ENCODE measurements at regions not wholly inside any gene's neighbourhood (a gene's known extent, or its start where the extent isn't known, plus 50 kb on each side); places are given as distances from the start of the nearest gene placed in this dataset.
"Not testable (repeated sequence)": the region's sequence is repeated elsewhere in the genome, so short reads cannot be mapped to it uniquely, and the experiment has no call there.

- no peak overlapping the region for H3K27ac ChIP-seq (ENCODE audit: low read depth in 1 of 3, low read length in 2 of 3)
- H3K36me3 ChIP-seq (ENCODE audit: control insufficient read depth in 3 of 3, insufficient read depth in 2 of 3, low read depth in 1 of 3, low read length in 3 of 3), result no peaks in the 10 kb centered on the region
Observed at GRCh38 chr3:4084271-4084670, 218.9 kb upstream of the SETMAR start.

GRCh38 chr3:4086662-4087061 is 216.5 kb upstream of the SETMAR start:
- not testable (repeated sequence) for H3K4me1 ChIP-seq (ENCODE audit: control insufficient read depth in 3 of 3, insufficient read depth in 2 of 3, low read depth in 1 of 3, low read length in 2 of 3); DNase-seq; H3K27me3 ChIP-seq (ENCODE audit: control insufficient read depth in 3 of 3, insufficient read depth in 3 of 3, low read length in 3 of 3); H3K4me3 ChIP-seq (ENCODE audit: low read depth in 1 of 3, low read length in 3 of 3); H3K27ac ChIP-seq (ENCODE audit: low read depth in 1 of 3, low read length in 2 of 3); FAIRE-seq; H3K9me3 ChIP-seq (ENCODE audit: control insufficient read depth in 2 of 2, insufficient read depth in 1 of 2, low read depth in 1 of 2, low read length in 1 of 2); H3K36me3 ChIP-seq (ENCODE audit: control insufficient read depth in 3 of 3, insufficient read depth in 2 of 3, low read depth in 1 of 3, low read length in 3 of 3)
- WGBS, 3 donors, result 84 to 87% (median 85%) methylated on average over 3 of the region's 3 CpGs

More at GRCh38 chr3:4084271-4084670, 218.9 kb upstream of the SETMAR start:
- no peaks in the 10 kb centered on the region for H3K27me3 ChIP-seq (ENCODE audit: control insufficient read depth in 3 of 3, insufficient read depth in 3 of 3, low read length in 3 of 3)
- FAIRE-seq (no peak), DNase-seq (peak; percentile 1 to 31)
- no peak overlapping the region for H3K4me3 ChIP-seq (ENCODE audit: low read depth in 1 of 3, low read length in 3 of 3)
- H3K9me3 ChIP-seq (ENCODE audit: control insufficient read depth in 2 of 2, insufficient read depth in 1 of 2, low read depth in 1 of 2, low read length in 1 of 2), result no peaks in the 10 kb centered on the region
- peaks cover 0 to 12% (median 4%) of the 10 kb centered on the region in 3 donors for H3K4me1 ChIP-seq (ENCODE audit: control insufficient read depth in 3 of 3, insufficient read depth in 2 of 3, low read depth in 1 of 3, low read length in 2 of 3)

GRCh38 chr3:4091786-4092185 is 211.4 kb upstream of the SETMAR start:
- H3K9me3 ChIP-seq (ENCODE audit: control insufficient read depth in 2 of 2, insufficient read depth in 1 of 2, low read depth in 1 of 2, low read length in 1 of 2), result no peaks in the 10 kb centered on the region
- DNase-seq (no peak), FAIRE-seq (no peak)

GRCh38 chr3:4097801-4098200 is 205.4 kb upstream of the SETMAR start:
- DNase-seq, result peak in 1 of 2 donors; percentile 17
- Histone ChIP-seq H3K27me3 (ENCODE audit: control insufficient read depth in 3 of 3, insufficient read depth in 3 of 3, low read length in 3 of 3) (no peaks in the 10 kb centered on the region), H3K4me3 (ENCODE audit: low read depth in 1 of 3, low read length in 3 of 3) (no peak overlapping the region), H3K9me3 (ENCODE audit: control insufficient read depth in 2 of 2, insufficient read depth in 1 of 2, low read depth in 1 of 2, low read length in 1 of 2) (no peaks in the 10 kb centered on the region), H3K4me1 (ENCODE audit: control insufficient read depth in 3 of 3, insufficient read depth in 2 of 3, low read depth in 1 of 3, low read length in 2 of 3) (peaks cover 0 to 6% (median 0%) of the 10 kb centered on the region in 3 donors), H3K36me3 (ENCODE audit: control insufficient read depth in 3 of 3, insufficient read depth in 2 of 3, low read depth in 1 of 3, low read length in 3 of 3) (no peaks in the 10 kb centered on the region), H3K27ac (ENCODE audit: low read depth in 1 of 3, low read length in 2 of 3) (no peak overlapping the region)
- no peak for FAIRE-seq
- WGBS, 3 donors, result 74 to 95% (median 93%) methylated on average over 2 of the region's 2 CpGs

More at GRCh38 chr3:4091786-4092185, 211.4 kb upstream of the SETMAR start:
- Histone ChIP-seq H3K27me3 (ENCODE audit: control insufficient read depth in 3 of 3, insufficient read depth in 3 of 3, low read length in 3 of 3) (no peaks in the 10 kb centered on the region), H3K36me3 (ENCODE audit: control insufficient read depth in 3 of 3, insufficient read depth in 2 of 3, low read depth in 1 of 3, low read length in 3 of 3) (no peaks in the 10 kb centered on the region), H3K27ac (ENCODE audit: low read depth in 1 of 3, low read length in 2 of 3) (no peak overlapping the region), H3K4me3 (ENCODE audit: low read depth in 1 of 3, low read length in 3 of 3) (no peak overlapping the region), H3K4me1 (ENCODE audit: control insufficient read depth in 3 of 3, insufficient read depth in 2 of 3, low read depth in 1 of 3, low read length in 2 of 3) (no peaks in the 10 kb centered on the region)

GRCh38 chr3:4099607-4100006 is 203.6 kb upstream of the SETMAR start:
- Histone ChIP-seq H3K4me3 (ENCODE audit: low read depth in 1 of 3, low read length in 3 of 3) (no peak overlapping the region), H3K4me1 (ENCODE audit: control insufficient read depth in 3 of 3, insufficient read depth in 2 of 3, low read depth in 1 of 3, low read length in 2 of 3) (peaks cover 0 to 6% (median 0%) of the 10 kb centered on the region in 3 donors), H3K36me3 (ENCODE audit: control insufficient read depth in 3 of 3, insufficient read depth in 2 of 3, low read depth in 1 of 3, low read length in 3 of 3) (no peaks in the 10 kb centered on the region), H3K9me3 (ENCODE audit: control insufficient read depth in 2 of 2, insufficient read depth in 1 of 2, low read depth in 1 of 2, low read length in 1 of 2) (peaks cover 0 to 5% of the 10 kb centered on the region in 2 donors), H3K27me3 (ENCODE audit: control insufficient read depth in 3 of 3, insufficient read depth in 3 of 3, low read length in 3 of 3) (no peaks in the 10 kb centered on the region), H3K27ac (ENCODE audit: low read depth in 1 of 3, low read length in 2 of 3) (no peak overlapping the region)
- DNase-seq (no peak), FAIRE-seq (no peak)

- Histone ChIP-seq H3K4me1 (ENCODE audit: control insufficient read depth in 3 of 3, insufficient read depth in 2 of 3, low read depth in 1 of 3, low read length in 2 of 3) (no peaks in the 10 kb centered on the region), H3K27ac (ENCODE audit: low read depth in 1 of 3, low read length in 2 of 3) (no peak overlapping the region), H3K4me3 (ENCODE audit: low read depth in 1 of 3, low read length in 3 of 3) (no peak overlapping the region), H3K9me3 (ENCODE audit: control insufficient read depth in 2 of 2, insufficient read depth in 1 of 2, low read depth in 1 of 2, low read length in 1 of 2) (peaks cover 0 to 5% of the 10 kb centered on the region in 2 donors), H3K36me3 (ENCODE audit: control insufficient read depth in 3 of 3, insufficient read depth in 2 of 3, low read depth in 1 of 3, low read length in 3 of 3) (no peaks in the 10 kb centered on the region), H3K27me3 (ENCODE audit: control insufficient read depth in 3 of 3, insufficient read depth in 3 of 3, low read length in 3 of 3) (no peaks in the 10 kb centered on the region)
- FAIRE-seq (no peak), DNase-seq (no peak)
- 75 to 86% (median 77%) methylated on average over 3 of the region's 3 CpGs for WGBS, 3 donors
Observed at GRCh38 chr3:4107430-4107829, 195.7 kb upstream of the SETMAR start.

GRCh38 chr3:4113811-4114522 is 189.2 kb upstream of the SETMAR start:
- no peaks in the 10 kb centered on the region for H3K9me3 ChIP-seq (ENCODE audit: control insufficient read depth in 2 of 2, insufficient read depth in 1 of 2, low read depth in 1 of 2, low read length in 1 of 2)
- no peaks in the 10 kb centered on the region for H3K36me3 ChIP-seq (ENCODE audit: control insufficient read depth in 3 of 3, insufficient read depth in 2 of 3, low read depth in 1 of 3, low read length in 3 of 3)
- no peak overlapping the region for H3K4me3 ChIP-seq (ENCODE audit: low read depth in 1 of 3, low read length in 3 of 3)
- WGBS, 3 donors, result 75 to 83% (median 77%) methylated on average over 2 of the region's 2 CpGs
- FAIRE-seq (no peak), DNase-seq (no peak)
- H3K27ac ChIP-seq (ENCODE audit: low read depth in 1 of 3, low read length in 2 of 3), result no peak overlapping the region
- no peaks in the 10 kb centered on the region for H3K4me1 ChIP-seq (ENCODE audit: control insufficient read depth in 3 of 3, insufficient read depth in 2 of 3, low read depth in 1 of 3, low read length in 2 of 3)
- H3K27me3 ChIP-seq (ENCODE audit: control insufficient read depth in 3 of 3, insufficient read depth in 3 of 3, low read length in 3 of 3), result no peaks in the 10 kb centered on the region

- no peak for FAIRE-seq
- no peak for DNase-seq
- Histone ChIP-seq H3K36me3 (ENCODE audit: control insufficient read depth in 3 of 3, insufficient read depth in 2 of 3, low read depth in 1 of 3, low read length in 3 of 3) (no peaks in the 10 kb centered on the region), H3K27me3 (ENCODE audit: control insufficient read depth in 3 of 3, insufficient read depth in 3 of 3, low read length in 3 of 3) (no peaks in the 10 kb centered on the region), H3K27ac (ENCODE audit: low read depth in 1 of 3, low read length in 2 of 3) (peak overlapping the region in 1 of 3 donors; percentile 7), H3K9me3 (ENCODE audit: control insufficient read depth in 2 of 2, insufficient read depth in 1 of 2, low read depth in 1 of 2, low read length in 1 of 2) (no peaks in the 10 kb centered on the region), H3K4me1 (ENCODE audit: control insufficient read depth in 3 of 3, insufficient read depth in 2 of 3, low read depth in 1 of 3, low read length in 2 of 3) (peaks cover 0 to 8% (median 0%) of the 10 kb centered on the region in 3 donors), H3K4me3 (ENCODE audit: low read depth in 1 of 3, low read length in 3 of 3) (no peak overlapping the region)
- WGBS, 3 donors, result 77 to 92% (median 80%) methylated on average over 2 of the region's 2 CpGs
Observed at GRCh38 chr3:4119119-4119518, 184.1 kb upstream of the SETMAR start.

GRCh38 chr3:4125576-4125975 is 177.6 kb upstream of the SETMAR start:
- H3K27me3 ChIP-seq (ENCODE audit: control insufficient read depth in 3 of 3, insufficient read depth in 3 of 3, low read length in 3 of 3), result no peaks in the 10 kb centered on the region
- no peaks in the 10 kb centered on the region for H3K36me3 ChIP-seq (ENCODE audit: control insufficient read depth in 3 of 3, insufficient read depth in 2 of 3, low read depth in 1 of 3, low read length in 3 of 3)
- no peak overlapping the region for H3K4me3 ChIP-seq (ENCODE audit: low read depth in 1 of 3, low read length in 3 of 3)
- DNase-seq (no peak), FAIRE-seq (no peak)
- H3K9me3 ChIP-seq (ENCODE audit: control insufficient read depth in 2 of 2, insufficient read depth in 1 of 2, low read depth in 1 of 2, low read length in 1 of 2), result peaks cover 0 to 12% of the 10 kb centered on the region in 2 donors
- 86 to 93% (median 88%) methylated on average over 3 of the region's 3 CpGs for WGBS, 3 donors
- H3K27ac ChIP-seq (ENCODE audit: low read depth in 1 of 3, low read length in 2 of 3), result no peak overlapping the region
- H3K4me1 ChIP-seq (ENCODE audit: control insufficient read depth in 3 of 3, insufficient read depth in 2 of 3, low read depth in 1 of 3, low read length in 2 of 3), result peaks cover 0 to 4% (median 0%) of the 10 kb centered on the region in 3 donors

All from small intestine (tissue), 7 donors.